Peyer's patch (tissue), 4 donors: ENCODE measurements at regions not wholly inside any gene's neighbourhood (a gene's known extent, or its start where the extent isn't known, plus 50 kb on each side); places are given as distances from the start of the nearest gene placed in this dataset.

Experiments used
- POLR2A ChIP-seq, 2 donors: fragments of 450-650 bp; IDR thresholded peaks; one replicate each; pipeline ENCODE4 v1.5.1; 2017; ENCODE audit warnings: antibody characterized with exemption in 2 of 2, mild to moderate bottlenecking in 2 of 2, moderate library complexity in 2 of 2
- TF ChIP-seq, protein P1 (sequence below), 6 experiments: fragments of 450-650 bp in 4 of 6; fragments of 200-600 bp in 2 of 6; sonication (generic) in 1 of 6; IDR thresholded peaks; one replicate each; pipeline ENCODE4 v1.5.1; 2017 to 2019; ENCODE audit warnings: antibody characterized with exemption in 6 of 6, mild to moderate bottlenecking in 3 of 6, moderate library complexity in 1 of 6

DNA sequence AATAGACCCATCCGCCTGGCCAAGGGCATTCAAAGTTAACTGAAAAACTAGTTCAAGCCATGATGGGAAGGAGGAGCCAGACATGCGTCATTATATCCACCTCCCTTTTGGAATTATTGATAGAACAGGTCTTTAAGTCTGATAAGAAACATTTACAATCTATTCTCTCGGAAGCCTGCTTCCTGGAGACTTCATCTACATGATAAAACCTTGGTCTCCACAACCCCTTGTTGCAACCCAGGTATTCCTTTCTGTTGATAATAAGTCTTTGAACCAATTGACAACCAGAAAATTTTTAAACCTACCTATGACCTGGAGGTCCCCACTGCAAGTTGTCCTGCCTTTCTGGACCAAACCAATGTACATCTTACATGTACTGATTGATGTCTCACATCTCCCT lies 451.3 kb downstream of the NAF1 start:
- no peak for TF ChIP-seq POLR2A (IDR thresholded peaks at IDR 0.05)
- TF ChIP-seq, protein P1, sequence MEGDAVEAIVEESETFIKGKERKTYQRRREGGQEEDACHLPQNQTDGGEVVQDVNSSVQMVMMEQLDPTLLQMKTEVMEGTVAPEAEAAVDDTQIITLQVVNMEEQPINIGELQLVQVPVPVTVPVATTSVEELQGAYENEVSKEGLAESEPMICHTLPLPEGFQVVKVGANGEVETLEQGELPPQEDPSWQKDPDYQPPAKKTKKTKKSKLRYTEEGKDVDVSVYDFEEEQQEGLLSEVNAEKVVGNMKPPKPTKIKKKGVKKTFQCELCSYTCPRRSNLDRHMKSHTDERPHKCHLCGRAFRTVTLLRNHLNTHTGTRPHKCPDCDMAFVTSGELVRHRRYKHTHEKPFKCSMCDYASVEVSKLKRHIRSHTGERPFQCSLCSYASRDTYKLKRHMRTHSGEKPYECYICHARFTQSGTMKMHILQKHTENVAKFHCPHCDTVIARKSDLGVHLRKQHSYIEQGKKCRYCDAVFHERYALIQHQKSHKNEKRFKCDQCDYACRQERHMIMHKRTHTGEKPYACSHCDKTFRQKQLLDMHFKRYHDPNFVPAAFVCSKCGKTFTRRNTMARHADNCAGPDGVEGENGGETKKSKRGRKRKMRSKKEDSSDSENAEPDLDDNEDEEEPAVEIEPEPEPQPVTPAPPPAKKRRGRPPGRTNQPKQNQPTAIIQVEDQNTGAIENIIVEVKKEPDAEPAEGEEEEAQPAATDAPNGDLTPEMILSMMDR (IDR thresholded peaks at IDR 0.05), result no peak
